GM10266 (cell line): ENCODE measurements at regions not wholly inside any gene's neighbourhood (a gene's known extent, or its start where the extent isn't known, plus 50 kb on each side); places are given as distances from the start of the nearest gene placed in this dataset.

Source experiments
- DNase-seq: peaks from one replicate; pipeline ENCODE4 v3.0.0; 2012; ENCODE audit errors: extremely low spot score
- TF ChIP-seq, protein P1 (sequence below): IDR thresholded peaks from 2 replicates; pipeline ENCODE4 v1.5.1; 2012; ENCODE audit warnings: mild to moderate bottlenecking, low read depth; ENCODE audit not compliant: control insufficient read depth, insufficient read depth; ENCODE audit errors: missing control alignments

DNA sequence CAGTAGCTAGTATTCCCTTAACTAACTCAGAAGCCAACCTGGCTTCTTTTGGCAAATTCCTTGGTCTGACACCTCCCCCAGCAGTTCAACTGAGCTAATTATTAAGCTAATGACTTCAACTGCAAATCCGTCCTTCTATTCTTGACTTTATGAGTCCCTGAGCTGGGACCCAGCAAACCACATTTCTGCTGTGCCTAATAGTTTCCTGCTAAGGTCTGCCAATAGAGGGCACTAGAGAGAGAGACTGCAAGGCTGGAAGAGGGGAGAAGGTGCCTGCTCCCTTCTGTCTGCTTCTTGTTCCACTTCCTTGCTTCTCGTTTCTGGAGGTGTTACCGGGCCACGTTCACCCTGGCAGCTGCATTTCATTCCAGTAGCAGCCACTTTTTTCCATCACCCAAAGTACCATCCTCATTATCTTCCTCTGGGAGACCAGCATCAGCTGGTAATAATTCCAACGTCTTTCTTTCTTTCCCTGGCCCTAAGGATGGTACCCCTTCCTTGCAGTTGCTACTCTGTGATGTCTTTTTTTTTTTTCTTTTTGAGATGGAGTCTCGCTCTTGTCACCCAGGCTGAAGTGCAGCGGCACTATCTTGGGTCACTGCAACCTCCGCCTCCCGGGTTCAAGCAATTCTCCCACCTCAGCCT is 352.0 kb downstream of the TNS1 start:
- DNase-seq, result peak; percentile 59
- TF ChIP-seq, protein P1, sequence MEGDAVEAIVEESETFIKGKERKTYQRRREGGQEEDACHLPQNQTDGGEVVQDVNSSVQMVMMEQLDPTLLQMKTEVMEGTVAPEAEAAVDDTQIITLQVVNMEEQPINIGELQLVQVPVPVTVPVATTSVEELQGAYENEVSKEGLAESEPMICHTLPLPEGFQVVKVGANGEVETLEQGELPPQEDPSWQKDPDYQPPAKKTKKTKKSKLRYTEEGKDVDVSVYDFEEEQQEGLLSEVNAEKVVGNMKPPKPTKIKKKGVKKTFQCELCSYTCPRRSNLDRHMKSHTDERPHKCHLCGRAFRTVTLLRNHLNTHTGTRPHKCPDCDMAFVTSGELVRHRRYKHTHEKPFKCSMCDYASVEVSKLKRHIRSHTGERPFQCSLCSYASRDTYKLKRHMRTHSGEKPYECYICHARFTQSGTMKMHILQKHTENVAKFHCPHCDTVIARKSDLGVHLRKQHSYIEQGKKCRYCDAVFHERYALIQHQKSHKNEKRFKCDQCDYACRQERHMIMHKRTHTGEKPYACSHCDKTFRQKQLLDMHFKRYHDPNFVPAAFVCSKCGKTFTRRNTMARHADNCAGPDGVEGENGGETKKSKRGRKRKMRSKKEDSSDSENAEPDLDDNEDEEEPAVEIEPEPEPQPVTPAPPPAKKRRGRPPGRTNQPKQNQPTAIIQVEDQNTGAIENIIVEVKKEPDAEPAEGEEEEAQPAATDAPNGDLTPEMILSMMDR, result peak; percentile 73

DNA sequence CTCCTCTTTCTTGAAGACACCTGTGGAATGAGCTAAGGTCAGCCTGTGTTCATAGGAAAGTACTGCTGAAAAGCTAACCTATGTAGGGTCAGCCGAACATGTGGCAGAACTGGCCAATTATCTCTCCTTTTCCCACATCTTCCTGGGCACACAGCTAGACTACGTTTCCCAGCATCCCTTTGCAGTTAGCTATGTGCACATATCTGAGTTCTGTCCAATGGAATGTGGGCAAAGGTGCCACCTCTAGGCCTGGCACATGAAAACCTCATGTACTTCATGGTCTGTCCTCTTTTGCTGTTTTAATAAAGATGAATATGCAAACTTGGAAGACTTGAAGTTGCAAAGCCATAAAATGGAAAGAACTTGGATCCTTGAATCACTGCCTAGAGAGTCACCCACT is 352.6 kb downstream of the TNS1 start:
- DNase-seq, result no peak
- TF ChIP-seq, protein P1, result no peak

GRCh38 chr2:217647925-217648324 is 354.9 kb downstream of the TNS1 start:
- DNase-seq, result no peak
- TF ChIP-seq, protein P1, result no peak

- TF ChIP-seq, protein P1, result no peak
- no peak for DNase-seq
Measured at GRCh38 chr2:217647226-217647625, 355.6 kb downstream of the TNS1 start.

GRCh38 chr2:217645896-217646295 is 356.9 kb downstream of the TNS1 start:
- TF ChIP-seq, protein P1, result no peak
- no peak for DNase-seq

DNA sequence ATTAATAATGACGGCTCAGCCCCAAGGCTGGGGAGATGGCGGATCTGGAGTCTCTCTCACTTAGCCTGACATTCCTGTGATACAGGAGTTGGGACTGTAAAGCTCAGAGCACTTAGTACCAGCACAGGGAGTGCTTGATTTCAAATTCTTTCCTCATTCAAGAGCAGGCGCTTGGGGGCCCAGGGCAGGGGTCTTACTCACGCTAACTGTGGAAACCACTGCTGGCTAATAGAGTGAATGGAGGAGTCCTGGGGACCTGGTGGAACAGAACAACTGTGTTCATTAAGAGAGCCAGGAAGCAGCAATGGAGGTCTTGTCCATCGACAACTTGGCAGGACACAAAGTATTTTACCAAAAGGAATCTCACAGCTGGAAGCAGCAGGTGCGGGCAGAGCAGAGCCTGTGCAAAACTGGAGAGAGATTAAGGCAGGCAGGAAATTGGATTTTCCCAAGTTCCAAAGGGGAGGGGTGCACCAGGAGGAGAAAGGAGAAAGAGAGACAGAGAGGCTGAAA is 358.9 kb downstream of the TNS1 start:
- no peak for DNase-seq
- TF ChIP-seq, protein P1, result no peak

DNA sequence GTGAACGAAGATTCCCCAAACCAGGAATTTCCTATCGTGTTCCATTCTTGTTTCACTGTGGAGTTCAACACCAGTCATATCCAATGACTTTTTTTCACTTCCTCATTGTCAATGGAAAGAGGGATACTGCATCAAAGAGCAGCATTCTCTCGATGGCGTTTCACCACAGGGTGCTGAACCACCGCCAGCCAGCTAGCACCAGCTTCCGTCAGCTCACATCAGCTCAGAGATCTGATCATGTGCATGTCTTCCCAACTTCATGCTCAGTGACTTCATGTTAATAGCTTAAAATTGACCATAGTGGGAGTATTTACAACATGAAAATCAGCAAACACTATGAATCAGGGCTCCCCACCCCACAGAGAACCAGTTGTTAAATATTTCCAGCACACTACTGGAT is 359.9 kb downstream of the TNS1 start:
- TF ChIP-seq, protein P1, result no peak
- DNase-seq, result no peak
